ENCODE measurements at regions not wholly inside any gene's neighbourhood (a gene's known extent, or its start where the extent isn't known, plus 50 kb on each side); places are given as distances from the start of the nearest gene placed in this dataset.

DNA sequence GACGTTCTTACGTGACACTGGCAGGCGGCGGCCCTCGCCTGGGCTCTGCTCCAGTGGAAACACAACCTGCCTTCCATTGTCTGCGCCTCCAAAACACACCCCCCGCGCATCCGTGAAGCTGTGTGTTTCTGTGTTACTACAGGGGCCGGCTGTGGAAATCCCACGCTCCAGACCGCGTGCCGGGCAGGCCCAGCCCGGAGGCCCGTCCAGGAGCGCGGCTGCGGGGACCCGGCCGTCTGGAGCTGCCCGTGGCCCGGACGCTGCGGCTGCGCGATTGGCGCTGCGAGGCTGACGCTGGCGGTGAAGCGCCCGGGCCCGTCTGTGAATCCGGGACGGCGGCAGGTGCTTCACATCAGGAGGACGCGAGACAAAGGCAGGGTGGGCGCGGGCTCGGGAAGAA lies 670.3 kb upstream of the SALL3 start:
- no peak overlapping the region for H3K27ac ChIP-seq (ENCODE audit: control insufficient read depth, insufficient read depth, low read length)
- no peaks in the 10 kb centered on the region for H3K9me1 ChIP-seq (ENCODE audit: control insufficient read depth, extremely low read depth, insufficient read depth, low read length)
- DNase-seq (ENCODE audit: low read depth, low spot score), result no peak
- H3K9ac ChIP-seq (ENCODE audit: control insufficient read depth, extremely low read depth, insufficient read depth, low read length), result no peak overlapping the region
- no peak overlapping the region for H3K4me2 ChIP-seq (ENCODE audit: control insufficient read depth, extremely low read depth, insufficient read depth, low read depth, low read length)
- dilution Hi-C loops (cut with MboI; ENCODE audit: extremely low pct_ligation_motif_present, low sequenced_read_pairs), result no loop called here
- no peak for FAIRE-seq
- TF ChIP-seq, protein P1, sequence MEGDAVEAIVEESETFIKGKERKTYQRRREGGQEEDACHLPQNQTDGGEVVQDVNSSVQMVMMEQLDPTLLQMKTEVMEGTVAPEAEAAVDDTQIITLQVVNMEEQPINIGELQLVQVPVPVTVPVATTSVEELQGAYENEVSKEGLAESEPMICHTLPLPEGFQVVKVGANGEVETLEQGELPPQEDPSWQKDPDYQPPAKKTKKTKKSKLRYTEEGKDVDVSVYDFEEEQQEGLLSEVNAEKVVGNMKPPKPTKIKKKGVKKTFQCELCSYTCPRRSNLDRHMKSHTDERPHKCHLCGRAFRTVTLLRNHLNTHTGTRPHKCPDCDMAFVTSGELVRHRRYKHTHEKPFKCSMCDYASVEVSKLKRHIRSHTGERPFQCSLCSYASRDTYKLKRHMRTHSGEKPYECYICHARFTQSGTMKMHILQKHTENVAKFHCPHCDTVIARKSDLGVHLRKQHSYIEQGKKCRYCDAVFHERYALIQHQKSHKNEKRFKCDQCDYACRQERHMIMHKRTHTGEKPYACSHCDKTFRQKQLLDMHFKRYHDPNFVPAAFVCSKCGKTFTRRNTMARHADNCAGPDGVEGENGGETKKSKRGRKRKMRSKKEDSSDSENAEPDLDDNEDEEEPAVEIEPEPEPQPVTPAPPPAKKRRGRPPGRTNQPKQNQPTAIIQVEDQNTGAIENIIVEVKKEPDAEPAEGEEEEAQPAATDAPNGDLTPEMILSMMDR (optimal IDR thresholded peaks at IDR 0.05 in 1 of 3, IDR thresholded peaks at IDR 0.05 in 1 of 3, conservative IDR thresholded peaks at IDR 0.05 in 1 of 3; ENCODE audit: extremely low read depth in 1 of 3, insufficient read depth in 2 of 3, low read length in 3 of 3), result no peak
- no peak for TF ChIP-seq EZH2 (IDR thresholded peaks at IDR 0.05; ENCODE audit: low read length)
- no peaks in the 10 kb centered on the region for H3K79me2 ChIP-seq (ENCODE audit: control insufficient read depth, insufficient read depth, low read length)
- no peaks in the 10 kb centered on the region for H3K36me3 ChIP-seq (ENCODE audit: control insufficient read depth in 2 of 2, extremely low read depth in 1 of 2, insufficient read depth in 2 of 2, low read length in 2 of 2)
- no peak overlapping the region for H3K4me3 ChIP-seq (ENCODE audit: control insufficient read depth in 2 of 3, extremely low read depth in 1 of 3, insufficient read depth in 2 of 3, low read depth in 1 of 3, low read length in 3 of 3)
- H4K20me1 ChIP-seq (ENCODE audit: control insufficient read depth, extremely low read depth, insufficient read depth, low read length), result no peaks in the 10 kb centered on the region
- H3K4me1 ChIP-seq (ENCODE audit: control insufficient read depth, extremely low read depth, insufficient read depth, low read length), result no peaks in the 10 kb centered on the region
- H3K27me3 ChIP-seq (ENCODE audit: control insufficient read depth, extremely low read depth, insufficient read depth, low read length), result no peaks in the 10 kb centered on the region
- peaks cover 17% of the 10 kb centered on the region for H3K9me3 ChIP-seq (ENCODE audit: control insufficient read depth, low read depth, low read length)
- no peak overlapping the region for H2AFZ ChIP-seq (ENCODE audit: control insufficient read depth, low read length)

DNA sequence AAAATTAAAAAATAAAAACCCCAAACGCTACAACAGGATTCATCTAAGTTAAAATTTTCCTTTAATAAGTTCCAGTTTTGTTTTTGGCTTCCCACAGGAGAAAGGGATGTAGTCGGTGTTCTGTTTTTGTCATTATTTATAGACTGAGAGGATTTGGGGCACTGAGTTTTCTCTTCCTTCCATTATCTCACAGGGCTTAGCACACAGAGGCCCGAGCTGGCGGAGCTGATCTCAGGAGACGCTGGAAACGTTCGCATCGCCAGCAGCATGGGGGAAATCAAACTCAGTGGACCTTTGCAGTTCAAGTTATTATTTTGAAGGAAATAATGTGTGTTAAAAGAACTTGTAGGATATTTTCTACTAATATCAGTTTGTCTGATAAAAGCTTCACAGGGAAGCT lies 669.7 kb upstream of the SALL3 start:
- no peak overlapping the region for H2AFZ ChIP-seq (ENCODE audit: control insufficient read depth, low read length)
- FAIRE-seq (no peak), DNase-seq (ENCODE audit: low read depth, low spot score) (no peak)
- no peaks in the 10 kb centered on the region for H3K36me3 ChIP-seq (ENCODE audit: control insufficient read depth in 2 of 2, extremely low read depth in 1 of 2, insufficient read depth in 2 of 2, low read length in 2 of 2)
- dilution Hi-C loops (cut with MboI; ENCODE audit: extremely low pct_ligation_motif_present, low sequenced_read_pairs), result no loop called here
- H3K9me1 ChIP-seq (ENCODE audit: control insufficient read depth, extremely low read depth, insufficient read depth, low read length), result no peaks in the 10 kb centered on the region
- H3K4me3 ChIP-seq (ENCODE audit: control insufficient read depth in 2 of 3, extremely low read depth in 1 of 3, insufficient read depth in 2 of 3, low read depth in 1 of 3, low read length in 3 of 3), result no peak overlapping the region
- peaks cover 19% of the 10 kb centered on the region for H3K9me3 ChIP-seq (ENCODE audit: control insufficient read depth, low read depth, low read length)
- no peak overlapping the region for H3K4me2 ChIP-seq (ENCODE audit: control insufficient read depth, extremely low read depth, insufficient read depth, low read depth, low read length)
- H4K20me1 ChIP-seq (ENCODE audit: control insufficient read depth, extremely low read depth, insufficient read depth, low read length), result no peaks in the 10 kb centered on the region
- no peak for TF ChIP-seq EZH2 (IDR thresholded peaks at IDR 0.05; ENCODE audit: low read length)
- TF ChIP-seq, protein P1 (optimal IDR thresholded peaks at IDR 0.05 in 1 of 3, IDR thresholded peaks at IDR 0.05 in 1 of 3, conservative IDR thresholded peaks at IDR 0.05 in 1 of 3; ENCODE audit: extremely low read depth in 1 of 3, insufficient read depth in 2 of 3, low read length in 3 of 3), result no peak
- H3K4me1 ChIP-seq (ENCODE audit: control insufficient read depth, extremely low read depth, insufficient read depth, low read length), result no peaks in the 10 kb centered on the region
- H3K79me2 ChIP-seq (ENCODE audit: control insufficient read depth, insufficient read depth, low read length), result no peaks in the 10 kb centered on the region
- H3K27ac ChIP-seq (ENCODE audit: control insufficient read depth, insufficient read depth, low read length), result no peak overlapping the region
- no peaks in the 10 kb centered on the region for H3K27me3 ChIP-seq (ENCODE audit: control insufficient read depth, extremely low read depth, insufficient read depth, low read length)
- H3K9ac ChIP-seq (ENCODE audit: control insufficient read depth, extremely low read depth, insufficient read depth, low read length), result no peak overlapping the region

All from keratinocyte (primary cell).